ENCODE measurements at regions not wholly inside any gene's neighbourhood (a gene's known extent, or its start where the extent isn't known, plus 50 kb on each side); places are given as distances from the start of the nearest gene placed in this dataset.
"Not testable (repeated sequence)": the region's sequence is repeated elsewhere in the genome, so short reads cannot be mapped to it uniquely, and the experiment has no call there.

GRCh38 chr3:177646749-177647148 is 449.5 kb upstream of the TBL1XR1 start:
- DNase-seq, result no peak

- DNase-seq, result no peak
These were observed 450.1 kb upstream of the TBL1XR1 start for GRCh38 chr3:177647341-177647740.

GRCh38 chr3:177647876-177648275 is 450.6 kb upstream of the TBL1XR1 start:
- no peak for DNase-seq

- DNase-seq, result no peak
These were observed 455.4 kb upstream of the TBL1XR1 start for GRCh38 chr3:177652556-177653291.

- DNase-seq, result no peak
These were observed 460.0 kb upstream of the TBL1XR1 start for GRCh38 chr3:177657243-177657642.

- DNase-seq, result no peak
These were observed 461.1 kb upstream of the TBL1XR1 start for GRCh38 chr3:177658354-177658753.

GRCh38 chr3:177664380-177665103 is 467.3 kb upstream of the TBL1XR1 start:
- not testable (repeated sequence) for DNase-seq

GRCh38 chr3:177665122-177665808 is 468.0 kb upstream of the TBL1XR1 start:
- no peak for DNase-seq

GRCh38 chr3:177672252-177672911 is 475.1 kb upstream of the TBL1XR1 start:
- no peak for DNase-seq

- no peak for DNase-seq
These were observed 476.0 kb upstream of the TBL1XR1 start for GRCh38 chr3:177673112-177673914.

GRCh38 chr3:177674186-177674585 is 476.9 kb upstream of the TBL1XR1 start:
- no peak for DNase-seq

GRCh38 chr3:177676148-177676547 is 478.9 kb upstream of the TBL1XR1 start:
- no peak for DNase-seq

- peak; percentile 72 for DNase-seq
These were observed 479.8 kb upstream of the TBL1XR1 start for GRCh38 chr3:177676947-177677587.

GRCh38 chr3:177679568-177680471 is 482.5 kb upstream of the TBL1XR1 start:
- no peak for DNase-seq

GRCh38 chr3:177680472-177680821 is 483.2 kb upstream of the TBL1XR1 start:
- no peak for DNase-seq

- DNase-seq, result no peak
These were observed 483.9 kb upstream of the TBL1XR1 start for GRCh38 chr3:177681156-177681555.

GRCh38 chr3:177681852-177682251 is 484.6 kb upstream of the TBL1XR1 start:
- no peak for DNase-seq

GRCh38 chr3:177683586-177683985 is 486.3 kb upstream of the TBL1XR1 start:
- DNase-seq, result no peak

GRCh38 chr3:177686671-177687070 is 489.4 kb upstream of the TBL1XR1 start:
- no peak for DNase-seq

- DNase-seq, result no peak
These were observed 490.0 kb upstream of the TBL1XR1 start for GRCh38 chr3:177687291-177687690.

GRCh38 chr3:177688152-177688551 is 490.9 kb upstream of the TBL1XR1 start:
- no peak for DNase-seq
